Stomach (tissue), 8 donors: ENCODE measurements at regions not wholly inside any gene's neighbourhood (a gene's known extent, or its start where the extent isn't known, plus 50 kb on each side); places are given as distances from the start of the nearest gene placed in this dataset.

Source experiments
- DNase-seq, 2 donors: peaks; one replicate each; pipeline versions ENCODE4 v3.0.0 to v3.0.0-alpha.2; 2013 to 2019
- H3K27ac ChIP-seq, 5 donors: fragments of 200-600 bp in 4 of 5; sonication (generic) in 4 of 5; one replicate each; pipeline ENCODE4 v1.5.1; 2013 to 2019; ENCODE audit warnings: mild to moderate bottlenecking in 1 of 5, moderate library complexity in 1 of 5
- H3K27me3 ChIP-seq, 3 donors: fragments of 200-600 bp; sonication (generic); one replicate each; pipeline ENCODE4 v1.5.1; 2017 to 2019; ENCODE audit warnings: mixed run types in 1 of 3
- H3K36me3 ChIP-seq, 4 donors: fragments of 200-600 bp; sonication (generic); 1 replicate in 3 of 4; 2 replicates in 1 of 4; pipeline ENCODE4 v1.5.1; 2016 to 2019
- H3K4me1 ChIP-seq, 4 donors: fragments of 200-600 bp; sonication (generic); one replicate each; pipeline ENCODE4 v1.5.1; 2016 to 2019
- H3K4me3 ChIP-seq, 4 donors: fragments of 200-600 bp; sonication (generic) in 3 of 4; one replicate each; pipeline ENCODE4 v1.5.1; 2016 to 2019; ENCODE audit warnings: mild to moderate bottlenecking in 1 of 4
- H3K9me3 ChIP-seq, 4 donors: fragments of 200-600 bp; sonication (generic); one replicate each; pipeline ENCODE4 v1.5.1; 2016 to 2019
- CTCF ChIP-seq, 7 experiments: fragments of 450-650 bp in 4 of 7; fragments of 200-600 bp in 3 of 7; sonication (generic) in 3 of 7; IDR thresholded peaks; one replicate each; pipeline ENCODE4 v1.5.1; 2016 to 2019; ENCODE audit warnings: antibody characterized with exemption in 7 of 7, control low read depth in 2 of 7, mild to moderate bottlenecking in 1 of 7
- EP300 ChIP-seq: sonication (generic); formaldehyde crosslinking; IDR thresholded peaks from one replicate; pipeline ENCODE4 v1.6.1; 2017; ENCODE audit warnings: antibody characterized with exemption
- POLR2A ChIP-seq, 4 donors: fragments of 450-650 bp; IDR thresholded peaks; one replicate each; pipeline ENCODE4 v1.6.1; 2016; ENCODE audit warnings: antibody characterized with exemption in 4 of 4, control low read depth in 2 of 4, mild to moderate bottlenecking in 1 of 4, moderate library complexity in 1 of 4
- POLR2AphosphoS5 ChIP-seq, 3 donors: sonication (generic); formaldehyde crosslinking; IDR thresholded peaks; one replicate each; pipeline ENCODE4 v1.6.1; 2016; ENCODE audit warnings: antibody characterized with exemption in 3 of 3
- WGBS, 5 donors: extraction: QIAGEN DNeasy Blood & Tissue Kit in 3 of 5; methylation state at CpG; one replicate each; pipeline versions ENCODE4 v1.1.5 to v1.1.7; 2013 to 2018; 5-methylcytosine and 5-hydroxymethylcytosine counted together
- intact Hi-C: fragments of 100-400 bp; cut with DNase I; formaldehyde crosslinking; loops from one replicate; pipeline ENCODE4 v1.15.1; 2023; ENCODE audit warnings: low total_unique reads
- donor health status: healthy with polysubstance abuse.
- donor health status: Bipolar disorder and iron deficiency.
- donor health status: healthy.

- TF ChIP-seq CTCF (IDR thresholded peaks at IDR 0.05): no peak
- no peak for TF ChIP-seq EP300
- TF ChIP-seq POLR2AphosphoS5 (IDR thresholded peaks at IDR 0.05): no peak
- no peak for TF ChIP-seq POLR2A (IDR thresholded peaks at IDR 0.05)
- no peak overlapping the region for H3K4me3 ChIP-seq
- 55 to 85% (median 72%) methylated on average over 3 of the region's 3 CpGs for WGBS, 5 donors
- no peaks in the 10 kb centered on the region for H3K36me3 ChIP-seq
- intact Hi-C loops: no loop called here
- DNase-seq: no peak
- H3K27me3 ChIP-seq: no peaks in the 10 kb centered on the region
- no peak overlapping the region for H3K27ac ChIP-seq
- H3K9me3 ChIP-seq: no peaks in the 10 kb centered on the region
- peaks cover 5 to 31% (median 23%) of the 10 kb centered on the region in 4 donors for H3K4me1 ChIP-seq
These were observed 481.0 kb upstream of the PROK2 start for GRCh38 chr3:72266016-72266370.

- no peak overlapping the region for H3K27ac ChIP-seq
- WGBS, 5 donors: 64 to 75% (median 70%) methylated on average over 9 of the region's 9 CpGs
- H3K4me3 ChIP-seq: no peak overlapping the region
- peaks cover 2 to 25% (median 18%) of the 10 kb centered on the region in 4 donors for H3K4me1 ChIP-seq
- H3K27me3 ChIP-seq: no peaks in the 10 kb centered on the region
- no peaks in the 10 kb centered on the region for H3K36me3 ChIP-seq
- H3K9me3 ChIP-seq: no peaks in the 10 kb centered on the region
- no peak for TF ChIP-seq POLR2AphosphoS5 (IDR thresholded peaks at IDR 0.05)
- TF ChIP-seq CTCF (IDR thresholded peaks at IDR 0.05): peak in 1 of 7 experiments; percentile 36
- intact Hi-C loops: no loop called here
- no peak for DNase-seq
These were observed 480.5 kb upstream of the PROK2 start for GRCh38 chr3:72265256-72266015.

GRCh38 chr3:72263223-72263990, 478.5 kb upstream of the PROK2 start:
- no peak overlapping the region for H3K4me3 ChIP-seq
- TF ChIP-seq POLR2AphosphoS5 (IDR thresholded peaks at IDR 0.05): no peak
- no peak for TF ChIP-seq EP300
- no peak for TF ChIP-seq CTCF (IDR thresholded peaks at IDR 0.05)
- no peak for TF ChIP-seq POLR2A (IDR thresholded peaks at IDR 0.05)
- H3K36me3 ChIP-seq: no peaks in the 10 kb centered on the region
- no peak for DNase-seq
- intact Hi-C loops: no loop called here
- H3K9me3 ChIP-seq: no peaks in the 10 kb centered on the region
- no peak overlapping the region for H3K27ac ChIP-seq
- 70 to 80% (median 77%) methylated on average over 4 of the region's 4 CpGs for WGBS, 5 donors
- no peaks in the 10 kb centered on the region for H3K27me3 ChIP-seq
- H3K4me1 ChIP-seq: peaks cover 0 to 21% (median 8%) of the 10 kb centered on the region in 4 donors

GRCh38 chr3:72262736-72263135, 477.8 kb upstream of the PROK2 start:
- no peaks in the 10 kb centered on the region for H3K27me3 ChIP-seq
- no peak overlapping the region for H3K27ac ChIP-seq
- intact Hi-C loops: no loop called here
- DNase-seq: no peak
- no peak overlapping the region for H3K4me3 ChIP-seq
- H3K9me3 ChIP-seq: no peaks in the 10 kb centered on the region
- WGBS, 5 donors: 15 to 45% (median 27%) methylated on average over 3 of the region's 3 CpGs
- no peak for TF ChIP-seq EP300
- no peak for TF ChIP-seq POLR2A (IDR thresholded peaks at IDR 0.05)
- TF ChIP-seq POLR2AphosphoS5 (IDR thresholded peaks at IDR 0.05): no peak
- no peak for TF ChIP-seq CTCF (IDR thresholded peaks at IDR 0.05)
- H3K36me3 ChIP-seq: no peaks in the 10 kb centered on the region
- H3K4me1 ChIP-seq: peaks cover 0 to 25% (median 11%) of the 10 kb centered on the region in 4 donors
